Kidney glomerular epithelial cell (primary cell): ENCODE measurements at regions not wholly inside any gene's neighbourhood (a gene's known extent, or its start where the extent isn't known, plus 50 kb on each side); places are given as distances from the start of the nearest gene placed in this dataset.

ENCODE experiments used
- DNase-seq: peaks from one replicate; lab custom pipeline; 2025; lab: John Stamatoyannopoulos, UW

GRCh38 chr14:98822917-98823316, 449.1 kb downstream of the BCL11B start:
- DNase-seq = no peak

GRCh38 chr14:98826618-98827017, 445.4 kb downstream of the BCL11B start:
- DNase-seq = no peak

GRCh38 chr14:98834119-98834518, 437.9 kb downstream of the BCL11B start:
- DNase-seq = no peak

- DNase-seq = no peak
Measured at GRCh38 chr14:98835051-98835824, 436.8 kb downstream of the BCL11B start.

- DNase-seq = no peak
Measured at GRCh38 chr14:98835825-98836100, 436.2 kb downstream of the BCL11B start.

GRCh38 chr14:98840091-98840490, 431.9 kb downstream of the BCL11B start:
- DNase-seq = no peak

GRCh38 chr14:98840511-98840910, 431.5 kb downstream of the BCL11B start:
- no peak for DNase-seq

- DNase-seq = no peak
Measured at GRCh38 chr14:98844456-98844855, 427.5 kb downstream of the BCL11B start.

- DNase-seq = no peak
Measured at GRCh38 chr14:98847521-98848468, 424.2 kb downstream of the BCL11B start.

- no peak for DNase-seq
Measured at GRCh38 chr14:98853063-98853729, 418.8 kb downstream of the BCL11B start.

GRCh38 chr14:98855926-98856715, 415.9 kb downstream of the BCL11B start:
- no peak for DNase-seq

GRCh38 chr14:98858158-98858557, 413.8 kb downstream of the BCL11B start:
- no peak for DNase-seq

- no peak for DNase-seq
Measured at GRCh38 chr14:98858561-98858960, 413.4 kb downstream of the BCL11B start.

- no peak for DNase-seq
Measured at GRCh38 chr14:98859301-98859700, 412.7 kb downstream of the BCL11B start.

- no peak for DNase-seq
Measured at GRCh38 chr14:98864211-98864610, 407.8 kb downstream of the BCL11B start.

- no peak for DNase-seq
Measured at GRCh38 chr14:98867146-98867545, 404.9 kb downstream of the BCL11B start.

GRCh38 chr14:98867726-98868125, 404.3 kb downstream of the BCL11B start:
- DNase-seq = no peak

- DNase-seq = no peak
Measured at GRCh38 chr14:98868866-98869265, 403.1 kb downstream of the BCL11B start.

GRCh38 chr14:98871796-98872195, 400.2 kb downstream of the BCL11B start:
- no peak for DNase-seq

GRCh38 chr14:98877065-98877464, 394.9 kb downstream of the BCL11B start:
- DNase-seq = no peak

GRCh38 chr14:98878282-98878681, 393.7 kb downstream of the BCL11B start:
- DNase-seq = no peak

GRCh38 chr14:98886982-98887381, 385.0 kb downstream of the BCL11B start:
- DNase-seq = no peak
